GM18502 (cell line): ENCODE measurements at regions not wholly inside any gene's neighbourhood (a gene's known extent, or its start where the extent isn't known, plus 50 kb on each side); places are given as distances from the start of the nearest gene placed in this dataset.

Experiments
- ATAC-seq: cut with Tn5 transposase; IDR thresholded peaks from one replicate; pipeline ENCODE4 v1.9.1; 2021; ENCODE audit warnings: mild to moderate bottlenecking; ENCODE audit not compliant: unreplicated experiment, poor library complexity

DNA sequence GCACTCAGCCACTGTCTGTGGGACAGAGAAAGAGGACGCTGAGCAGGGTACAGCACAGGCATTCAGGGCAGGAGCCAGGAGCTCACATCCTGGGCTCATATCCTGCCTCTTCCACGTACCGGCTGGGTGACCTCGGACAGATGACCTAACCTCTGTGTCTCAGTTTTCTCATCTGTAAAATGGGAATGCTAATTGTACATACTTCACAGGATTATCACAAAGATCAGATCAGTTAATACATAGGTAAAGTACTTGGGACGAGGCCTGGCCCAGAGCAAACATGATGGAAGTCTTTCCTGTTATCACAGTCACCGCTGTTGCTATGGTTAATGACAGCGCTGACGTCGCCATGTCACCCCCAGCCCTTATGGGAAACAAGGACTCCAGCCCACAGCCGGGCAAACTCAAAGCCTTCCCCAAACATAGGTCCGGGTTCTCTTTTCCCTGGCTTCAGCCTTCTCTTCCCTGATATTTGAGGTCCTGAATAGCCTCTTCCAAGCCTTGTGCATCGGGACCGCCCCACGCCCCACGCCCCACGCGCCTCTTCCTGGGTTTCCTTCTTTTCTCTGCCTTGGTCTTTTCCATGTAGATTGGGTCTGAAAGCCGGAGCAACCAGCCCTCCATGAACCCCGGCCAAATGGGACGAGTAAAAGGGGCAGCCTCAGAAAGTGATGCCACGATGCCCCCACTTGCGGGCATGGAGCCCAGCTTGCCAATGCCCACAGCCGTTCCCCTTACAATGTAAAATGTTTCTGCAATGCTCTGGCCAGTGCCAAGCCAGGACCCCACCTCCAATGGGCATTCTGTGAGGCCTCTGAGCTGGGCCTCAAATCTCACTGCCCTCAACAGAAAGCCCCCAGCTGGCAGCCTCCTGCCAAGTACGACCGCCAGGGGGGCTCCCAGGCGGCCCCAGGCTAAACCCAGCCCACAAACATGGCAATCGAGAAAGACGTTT lies 125.4 kb downstream of the RFLNA start:
- no peak for ATAC-seq

DNA sequence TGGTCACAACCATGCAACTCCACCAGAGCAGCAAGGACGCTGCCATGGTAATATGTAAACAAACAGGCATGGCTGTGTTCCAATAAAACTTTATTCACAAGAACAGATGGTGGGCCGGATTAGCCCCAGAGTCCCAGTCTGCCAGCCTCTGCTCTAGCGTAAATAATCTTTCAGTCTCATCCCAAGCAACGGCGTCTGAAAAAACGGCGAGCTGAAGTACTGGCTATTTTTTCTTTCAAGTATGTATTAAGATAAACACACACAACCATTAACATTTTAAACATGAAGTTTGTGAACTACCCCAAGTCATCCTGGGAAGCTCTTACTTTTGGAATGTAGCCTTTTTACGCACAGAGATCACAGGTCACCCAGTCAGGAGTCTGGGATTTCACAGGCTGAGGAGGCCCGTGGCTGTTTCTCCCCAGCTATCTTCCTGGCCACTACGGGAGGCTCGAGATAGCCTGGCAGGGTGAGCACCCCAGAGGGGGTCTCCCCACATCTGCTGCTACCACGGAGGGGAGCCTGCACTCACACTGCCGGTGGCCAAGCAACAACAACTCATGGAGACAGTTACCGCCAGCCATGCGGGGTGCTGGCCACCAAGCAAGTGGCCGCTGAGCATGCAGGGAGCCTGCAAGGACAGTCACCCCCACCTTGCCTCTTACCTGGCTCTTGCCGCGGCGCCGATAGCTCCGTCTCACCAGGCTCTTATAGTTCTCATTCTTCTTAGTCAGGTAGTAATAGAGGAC lies 124.6 kb downstream of the RFLNA start:
- ATAC-seq, result no peak

DNA sequence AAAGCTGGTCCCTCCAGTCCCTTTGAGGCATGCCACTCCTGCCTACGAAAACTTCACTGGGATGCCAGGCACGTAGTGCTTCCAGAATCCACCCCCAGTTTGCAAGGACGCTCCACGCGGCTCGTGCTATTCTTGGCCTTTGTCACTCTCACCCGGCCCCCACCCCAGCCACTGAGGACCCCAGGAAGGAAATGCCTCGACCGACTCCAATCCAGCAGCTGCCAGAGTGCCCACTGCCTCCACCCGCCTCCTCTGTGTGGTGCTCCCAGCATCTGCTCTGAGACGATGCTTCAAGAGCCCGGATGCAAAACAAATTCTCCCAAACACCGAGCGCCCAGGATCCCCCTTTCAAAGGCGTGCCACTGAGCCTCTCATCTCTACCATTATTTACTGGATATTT lies 123.9 kb downstream of the RFLNA start:
- no peak for ATAC-seq

DNA sequence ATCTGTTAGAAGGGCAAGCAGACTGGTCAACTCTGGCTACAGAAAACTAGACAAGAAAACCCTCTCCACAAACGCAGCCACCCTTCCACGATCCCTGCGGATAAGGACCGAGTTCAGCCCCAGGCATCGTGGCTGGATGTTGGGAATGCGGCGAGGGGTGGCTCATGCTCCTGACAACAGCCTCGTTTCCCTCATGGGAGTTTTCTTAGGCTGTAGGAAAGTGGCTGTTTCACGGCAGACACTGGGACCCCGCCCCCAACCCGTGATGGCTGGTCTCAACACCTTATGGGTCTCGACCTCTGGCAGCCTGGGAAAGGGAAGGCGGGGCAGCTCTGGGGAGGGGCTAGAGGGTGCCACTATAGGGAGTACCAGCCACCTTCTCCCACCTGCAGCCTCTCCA lies 123.3 kb downstream of the RFLNA start:
- no peak for ATAC-seq

DNA sequence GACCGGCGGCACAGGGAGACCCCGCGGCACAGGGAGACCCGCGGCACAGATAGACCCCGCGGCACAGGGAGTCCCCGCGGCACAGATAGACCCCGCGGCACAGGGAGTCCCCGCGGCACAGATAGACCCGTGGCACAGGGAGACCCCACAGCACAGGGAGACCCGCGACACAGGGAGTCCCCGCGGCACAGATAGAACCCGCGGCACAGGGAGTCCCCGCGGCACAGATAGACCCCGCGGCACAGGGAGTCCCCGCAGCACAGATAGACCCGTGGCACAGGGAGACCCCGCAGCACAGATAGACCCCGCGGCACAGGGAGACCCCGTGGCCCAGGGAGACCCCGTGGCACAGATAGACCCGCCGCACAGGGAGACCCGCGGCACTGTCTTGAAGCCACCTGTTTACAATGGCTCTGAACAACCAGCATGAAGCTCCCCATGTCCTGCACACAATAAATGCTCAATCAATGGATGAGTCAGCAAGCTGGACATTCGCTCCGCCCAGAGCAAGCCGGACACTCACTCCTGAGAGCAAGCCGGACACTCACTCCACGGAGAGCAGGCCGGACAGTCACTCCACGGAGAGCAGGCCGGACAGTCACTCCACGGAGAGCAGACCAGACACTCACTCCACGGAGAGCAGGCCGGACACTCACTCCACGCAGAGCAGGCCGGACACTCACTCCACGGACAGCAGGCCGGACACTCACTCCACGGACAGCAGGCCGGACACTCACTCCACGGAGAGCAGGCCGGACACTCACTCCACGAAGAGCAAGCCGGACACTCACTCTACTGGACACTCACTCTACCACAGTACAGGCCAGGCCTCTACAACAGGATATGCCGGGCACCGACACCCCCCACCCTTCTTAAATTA lies 121.9 kb downstream of the RFLNA start:
- ATAC-seq, result no peak

DNA sequence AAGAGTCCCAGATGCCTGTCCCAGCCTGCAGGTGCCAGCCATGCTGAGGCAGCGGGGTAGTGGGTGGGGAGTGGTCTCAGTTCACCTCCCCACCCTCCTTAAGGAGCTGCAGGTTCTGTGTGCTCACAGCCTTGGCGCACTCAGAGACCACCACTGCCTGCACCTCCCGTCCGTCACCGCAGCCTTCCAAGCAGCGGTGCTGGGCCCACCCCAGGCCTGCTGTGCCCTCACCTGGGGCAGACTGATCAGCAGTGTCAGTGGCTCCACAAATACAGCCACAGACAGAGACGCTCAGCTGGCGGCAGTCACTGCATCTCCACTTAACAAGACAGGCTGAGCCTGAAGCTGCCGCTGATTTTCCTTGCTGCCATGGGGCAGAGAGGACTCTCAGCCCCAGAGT lies 120.2 kb downstream of the RFLNA start:
- no peak for ATAC-seq

DNA sequence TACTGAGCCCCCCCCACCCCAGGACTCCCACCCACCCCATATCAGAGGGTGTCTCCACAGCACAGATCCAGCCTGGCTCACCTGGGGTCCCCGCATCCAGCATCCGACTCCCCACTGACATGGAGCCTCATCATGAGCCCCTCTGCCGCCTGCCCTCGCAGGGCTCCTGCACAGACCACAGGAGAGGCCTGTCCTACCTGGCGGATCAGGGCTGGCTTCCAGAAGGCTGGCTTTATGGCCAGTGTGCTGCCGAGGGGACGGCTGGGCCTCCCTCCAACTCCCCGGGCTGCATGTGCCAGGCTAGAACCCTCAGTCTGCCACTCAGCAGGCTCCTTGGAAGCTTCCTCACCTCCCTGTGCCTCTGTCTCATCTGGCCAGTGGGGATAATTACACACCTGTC lies 119.0 kb downstream of the RFLNA start:
- no peak for ATAC-seq

DNA sequence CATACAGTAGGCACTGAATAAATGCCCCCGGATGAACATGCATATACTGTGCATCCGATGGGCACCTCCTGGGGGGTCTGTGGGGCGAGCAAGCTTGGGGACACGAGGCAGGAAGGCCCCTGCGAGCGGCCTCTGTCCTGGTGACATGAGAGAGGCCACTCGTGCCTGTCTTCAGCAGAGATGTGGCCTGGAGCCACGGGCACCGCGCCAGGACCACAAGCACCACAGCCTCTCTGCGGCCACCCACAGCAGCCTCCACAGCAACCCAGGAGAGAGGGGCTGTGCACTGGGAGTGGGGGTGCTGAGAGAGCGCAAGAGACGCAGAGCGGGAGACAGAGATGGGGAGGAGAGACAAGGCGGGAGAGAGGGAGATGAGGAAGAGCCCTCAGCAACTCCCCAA lies 118.5 kb downstream of the RFLNA start:
- no peak for ATAC-seq

DNA sequence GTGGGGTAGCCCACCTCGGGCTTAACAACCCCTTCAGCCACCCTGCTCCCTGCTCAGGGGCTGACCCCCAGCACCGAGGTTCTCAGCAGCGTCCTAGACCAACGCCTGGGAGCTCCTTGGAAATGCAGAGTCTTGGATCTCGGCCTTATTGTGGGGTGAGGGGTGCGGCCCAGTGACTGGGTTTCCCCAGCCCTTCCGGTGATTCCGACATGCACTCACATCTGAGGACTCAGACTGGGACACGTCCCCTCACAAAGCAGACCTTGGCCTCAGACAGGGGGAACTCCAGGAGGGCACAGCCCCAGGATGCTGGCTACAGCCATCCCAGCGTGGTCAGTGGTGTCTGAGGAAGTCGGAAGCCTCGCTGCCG lies 117.7 kb downstream of the RFLNA start:
- ATAC-seq, result no peak

DNA sequence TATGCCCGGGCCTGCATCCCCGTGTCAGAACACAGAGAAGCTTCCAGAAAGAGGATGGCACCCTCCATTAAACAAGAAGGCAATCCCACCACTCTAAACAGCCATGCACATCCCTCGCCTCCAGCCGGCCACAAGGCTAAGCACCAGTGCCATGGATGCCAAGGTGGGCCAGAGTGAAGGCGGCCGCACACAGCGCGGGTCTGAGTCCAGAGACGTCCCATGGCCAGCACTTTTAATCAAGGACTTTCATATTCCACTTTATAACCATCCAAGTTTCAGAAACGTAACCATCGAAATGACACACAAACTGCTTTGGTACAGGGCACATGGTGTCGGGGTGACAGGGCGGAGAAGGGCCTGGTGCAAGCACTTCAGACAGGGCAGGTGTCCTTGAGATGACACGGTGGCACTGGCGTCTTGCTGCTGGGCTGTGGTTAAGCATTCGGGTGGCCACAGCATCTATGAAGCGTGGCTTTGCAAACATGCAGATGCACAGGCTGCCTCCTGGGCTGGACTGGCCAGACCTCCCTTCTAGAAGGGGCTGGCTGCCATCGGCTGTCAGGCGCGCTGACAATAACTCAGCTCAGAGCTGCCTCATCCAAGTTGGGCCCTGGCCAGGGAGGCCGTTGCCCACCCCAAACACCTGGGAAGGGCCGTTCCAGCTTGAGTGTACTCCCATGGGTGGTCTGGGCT lies 117.2 kb downstream of the RFLNA start:
- ATAC-seq, result no peak

DNA sequence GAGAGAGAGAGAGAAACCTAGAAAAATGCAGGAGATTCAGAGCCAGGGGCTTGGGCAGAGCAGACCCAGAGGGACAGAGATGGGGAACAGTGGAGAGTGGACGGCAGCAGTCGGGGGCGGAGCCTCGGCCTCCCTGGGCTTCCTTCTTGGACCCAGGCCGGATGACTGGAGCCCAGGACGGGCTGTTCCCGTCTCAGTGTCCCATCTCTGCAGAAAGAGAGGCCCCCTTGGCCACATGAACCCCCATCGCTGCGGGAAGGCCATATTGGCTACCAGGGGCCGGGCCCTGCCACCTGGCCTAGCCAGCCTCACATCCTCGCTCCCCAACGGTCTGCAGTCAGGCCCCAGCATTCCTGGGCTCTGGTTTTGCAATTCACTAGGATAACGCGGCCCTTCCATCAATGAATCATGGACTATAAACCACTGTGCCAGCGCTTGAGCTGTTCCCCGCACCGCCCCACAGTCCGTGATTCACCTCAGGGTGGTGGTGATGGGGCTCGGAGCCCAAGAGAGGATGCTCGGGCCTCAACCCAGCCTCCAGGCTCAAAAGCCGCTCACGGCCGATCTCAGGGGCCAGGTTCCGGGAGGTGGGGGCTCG lies 116.5 kb downstream of the RFLNA start:
- ATAC-seq, result no peak

DNA sequence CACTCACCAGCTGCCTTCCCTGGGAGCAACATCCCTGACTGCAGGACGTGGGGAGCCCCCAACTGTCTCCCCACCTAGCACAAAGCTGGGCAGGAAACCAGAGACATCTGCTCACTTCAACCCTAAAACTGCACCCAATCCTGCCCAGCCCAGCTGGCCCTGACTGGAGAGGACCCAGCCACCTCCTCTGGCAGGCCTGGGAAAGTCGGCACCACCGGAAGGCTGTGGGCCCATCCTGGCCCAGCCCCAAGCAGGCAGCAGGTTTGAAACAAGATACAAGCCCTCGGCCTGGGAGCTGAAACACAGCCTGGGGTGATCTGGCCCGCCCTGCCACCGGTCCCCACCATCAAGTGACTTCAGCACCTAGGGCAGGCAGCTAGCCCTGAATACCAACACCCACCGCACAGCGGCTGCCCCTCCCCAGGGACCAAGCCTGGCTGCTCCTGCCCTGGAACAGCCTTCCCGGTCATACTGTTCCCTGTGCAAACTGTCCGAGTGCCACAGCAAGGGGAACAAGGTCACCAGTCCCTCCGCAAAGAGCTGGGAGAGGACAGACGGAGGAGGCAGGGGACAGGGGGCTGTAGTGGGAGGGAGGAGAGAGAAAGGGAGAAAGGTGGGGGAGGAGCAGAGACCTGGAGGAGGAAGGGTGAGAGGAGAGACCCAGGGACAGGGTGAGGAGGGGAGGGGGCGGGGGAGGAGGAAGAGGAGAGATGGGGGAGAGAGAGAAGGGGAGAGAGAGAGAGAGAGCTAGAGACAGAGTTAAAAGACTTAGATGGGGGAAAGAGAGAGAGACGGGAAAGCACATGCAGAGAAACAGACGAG lies 115.7 kb downstream of the RFLNA start:
- ATAC-seq, result no peak

DNA sequence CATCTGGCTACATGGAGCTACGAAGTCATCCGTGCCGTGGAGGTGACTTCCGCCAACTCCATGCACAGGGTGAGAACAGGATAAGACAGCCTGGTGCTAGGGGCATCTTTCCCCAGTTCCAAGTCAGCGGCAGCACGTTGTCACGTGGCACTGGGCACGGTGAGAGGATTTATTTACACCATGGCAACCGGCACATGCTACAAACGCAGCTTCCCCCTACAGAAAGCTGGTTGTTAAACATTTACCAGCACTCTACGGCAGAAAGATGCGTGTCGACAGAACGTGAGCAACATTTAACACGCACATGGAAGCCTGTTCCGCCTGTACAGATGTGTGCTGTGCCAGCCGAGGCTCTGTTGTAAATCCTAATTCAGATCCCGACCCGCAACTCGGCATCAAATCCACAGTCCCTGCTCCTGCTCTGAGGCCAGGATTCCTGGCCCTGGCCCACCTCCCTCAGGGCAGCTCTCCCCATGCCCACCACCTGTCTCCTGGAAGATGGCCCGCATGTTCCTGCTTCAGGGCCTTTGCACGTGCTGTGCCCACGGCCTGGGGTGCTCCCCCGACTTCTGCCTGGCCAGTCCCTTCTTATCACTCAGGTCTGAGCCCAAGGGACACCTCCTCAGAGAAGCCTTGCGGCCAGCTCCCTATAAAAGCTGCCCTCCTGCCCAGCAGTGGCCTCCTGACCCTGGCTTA lies 114.1 kb downstream of the RFLNA start:
- no peak for ATAC-seq

DNA sequence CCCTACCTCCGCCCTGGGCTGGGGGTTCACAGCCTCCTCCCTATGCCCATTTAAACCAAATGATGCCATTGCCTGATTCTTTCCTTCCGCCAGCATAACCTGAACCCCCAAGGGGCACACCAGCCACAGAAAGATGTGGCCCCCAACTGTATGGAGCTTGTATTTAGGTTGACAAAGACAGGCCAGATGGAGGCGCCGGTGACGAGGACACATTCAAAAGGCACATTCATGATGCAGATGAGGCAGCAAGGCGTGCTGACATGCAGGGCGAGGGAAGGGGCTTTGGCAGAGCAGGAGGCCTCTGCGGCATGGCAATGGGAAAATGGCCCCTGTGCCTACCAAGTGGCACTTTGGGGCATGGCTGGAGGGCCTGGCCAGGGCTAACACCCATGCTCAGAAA lies 112.2 kb downstream of the RFLNA start:
- no peak for ATAC-seq

DNA sequence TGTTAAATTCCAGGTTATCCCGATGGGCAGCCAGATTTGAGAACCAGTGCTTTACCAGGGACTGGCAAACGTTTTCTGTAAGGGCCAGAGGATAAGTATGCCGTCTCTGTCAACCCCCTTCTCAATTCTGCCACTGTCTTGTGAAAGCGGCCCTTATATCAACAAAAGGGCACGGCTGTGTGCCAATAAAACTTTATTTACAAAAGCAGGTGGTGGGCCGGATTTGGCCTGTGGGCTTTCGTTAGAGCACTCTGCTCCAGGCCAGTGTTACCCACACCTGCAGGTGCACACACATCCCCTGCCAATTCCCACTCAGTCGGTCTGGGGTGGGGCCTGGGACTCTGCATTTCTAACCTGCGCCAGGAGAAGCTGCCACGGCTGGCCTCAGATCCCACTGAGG lies 111.2 kb downstream of the RFLNA start:
- ATAC-seq, result no peak

DNA sequence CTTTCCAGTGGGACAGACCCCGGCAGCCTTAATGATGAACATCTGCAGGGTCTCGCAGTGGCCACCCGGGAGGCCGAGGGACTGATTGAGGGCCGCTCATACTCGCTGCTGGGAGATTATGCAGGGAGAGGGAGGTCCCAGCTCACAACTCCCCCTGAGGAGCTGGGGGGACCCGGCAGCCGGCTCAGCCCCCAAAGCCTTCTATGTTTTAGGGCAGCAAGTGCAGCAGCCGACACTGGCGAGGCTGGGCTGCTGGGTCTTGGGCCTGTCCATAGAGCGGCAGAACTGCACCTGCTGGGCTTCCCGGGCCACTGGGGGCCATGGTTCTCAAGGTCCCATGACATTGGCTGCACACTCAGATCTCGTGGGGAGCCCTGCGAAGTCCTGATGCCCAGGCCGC lies 110.7 kb downstream of the RFLNA start:
- ATAC-seq, result no peak

DNA sequence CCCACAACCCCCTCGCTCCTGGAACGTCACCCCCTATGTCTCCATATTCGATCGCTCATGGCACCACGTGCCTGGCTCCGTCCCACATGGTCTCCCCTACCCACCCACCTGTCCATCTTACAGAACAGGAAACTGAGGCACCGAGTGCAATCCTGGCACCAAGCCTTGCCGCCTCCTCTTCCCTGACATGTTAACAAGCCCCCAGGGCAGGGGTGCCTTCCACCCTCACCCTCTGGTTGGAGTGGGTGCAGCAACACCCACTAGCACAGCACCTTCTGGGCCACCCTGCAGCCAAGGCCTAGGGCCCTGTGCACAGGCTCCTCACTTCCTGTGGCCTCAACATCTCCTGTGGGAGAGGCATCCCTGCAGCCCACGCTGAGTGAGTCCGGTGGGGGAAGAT lies 110.3 kb downstream of the RFLNA start:
- ATAC-seq, result no peak

DNA sequence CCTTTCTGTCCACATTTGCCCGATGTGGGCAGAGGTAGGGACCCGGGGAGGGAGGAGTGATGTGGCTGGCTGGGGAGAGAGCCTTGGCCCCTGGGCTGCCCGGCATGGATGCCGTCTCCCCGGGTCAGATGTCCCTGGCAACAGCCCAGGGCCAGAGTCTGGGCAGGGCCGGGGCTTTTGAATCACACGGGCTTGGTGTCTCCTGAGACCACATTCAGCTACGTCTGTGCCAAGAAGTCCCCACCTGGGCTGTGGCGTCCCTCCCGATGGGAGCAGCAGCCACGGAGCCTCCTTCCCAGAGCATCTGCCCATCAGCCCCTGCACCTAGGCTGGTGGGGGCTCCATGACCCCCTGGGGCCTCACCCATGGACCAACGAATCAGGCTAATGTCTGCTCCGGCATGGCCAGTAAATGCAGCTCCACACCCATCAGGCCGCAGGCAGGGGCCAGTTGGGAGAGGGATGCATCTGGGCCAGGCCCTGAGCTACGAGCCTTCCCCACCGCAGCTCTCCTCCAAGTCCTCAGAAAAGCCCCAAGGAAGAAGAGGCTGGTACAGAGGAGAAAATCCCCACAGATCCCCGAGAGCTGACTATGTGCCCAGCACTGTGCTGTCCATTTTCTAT lies 109.4 kb downstream of the RFLNA start:
- ATAC-seq, result no peak
